TTC549 (cell line): ENCODE measurements at regions not wholly inside any gene's neighbourhood (a gene's known extent, or its start where the extent isn't known, plus 50 kb on each side); places are given as distances from the start of the nearest gene placed in this dataset.

ENCODE experiments used
- FAIRE-seq: peaks from 2 replicates; lab custom pipeline; 2012; peaks lifted over from hg19 to GRCh38; lab: Jason Lieb, UNC

DNA sequence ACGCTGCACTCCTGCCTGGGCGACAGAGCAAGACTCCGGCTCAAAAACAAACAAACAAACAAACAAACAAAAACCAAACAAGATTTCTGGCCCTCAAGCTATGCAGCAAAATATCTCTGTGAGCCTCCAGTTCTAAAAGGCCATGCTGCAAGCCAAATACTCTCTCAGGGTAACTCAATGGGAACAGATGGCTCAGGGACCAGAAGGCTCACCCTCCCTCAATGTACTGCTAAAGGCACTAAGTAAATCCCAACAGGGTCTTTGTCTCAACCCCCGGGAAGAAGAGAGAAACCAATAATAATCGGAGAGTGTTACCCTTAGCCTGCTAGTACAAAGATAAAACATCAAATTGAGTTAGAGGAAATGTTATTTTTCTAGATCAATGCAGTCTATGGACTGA, 119.7 kb upstream of the ZC3H12C start:
- no peak for FAIRE-seq

DNA sequence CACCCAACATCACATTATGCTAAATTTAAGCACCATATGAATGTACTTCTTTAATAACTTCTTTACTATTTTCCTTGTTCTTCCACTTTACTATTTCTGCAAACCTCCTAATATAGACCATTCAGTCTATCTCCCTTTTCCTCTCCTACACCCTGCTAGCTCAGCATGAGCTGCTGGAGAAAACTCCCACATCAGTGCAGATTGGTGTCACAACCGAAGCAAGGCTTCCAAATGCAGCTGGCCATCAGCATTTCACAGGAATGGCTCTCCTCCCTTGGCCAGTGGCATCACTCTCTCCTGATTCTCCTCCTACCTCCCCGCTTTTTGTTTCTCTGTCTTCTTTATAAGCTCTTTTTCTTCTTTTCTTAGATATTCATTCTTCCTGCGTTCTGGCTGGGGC, 118.7 kb upstream of the ZC3H12C start:
- FAIRE-seq: no peak

DNA sequence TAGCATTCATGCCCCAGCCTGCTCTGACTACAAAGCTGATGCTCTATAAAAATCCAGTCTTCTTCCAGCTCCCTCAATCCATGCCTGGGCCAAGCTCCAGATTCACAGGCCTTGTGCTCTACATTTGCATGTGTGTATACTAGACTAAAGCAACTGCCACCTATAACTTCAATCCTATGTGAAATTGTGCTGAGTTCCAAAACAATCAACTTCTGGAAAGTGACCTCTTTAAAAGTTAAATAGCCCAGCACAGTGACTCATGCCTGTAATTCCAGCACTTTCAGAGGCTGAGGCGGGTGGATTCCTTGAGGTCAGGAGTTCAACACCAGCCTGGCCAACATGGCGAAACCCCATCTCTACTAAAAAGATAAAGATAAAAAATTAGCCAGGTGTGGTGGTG, 114.3 kb upstream of the ZC3H12C start:
- no peak for FAIRE-seq

DNA sequence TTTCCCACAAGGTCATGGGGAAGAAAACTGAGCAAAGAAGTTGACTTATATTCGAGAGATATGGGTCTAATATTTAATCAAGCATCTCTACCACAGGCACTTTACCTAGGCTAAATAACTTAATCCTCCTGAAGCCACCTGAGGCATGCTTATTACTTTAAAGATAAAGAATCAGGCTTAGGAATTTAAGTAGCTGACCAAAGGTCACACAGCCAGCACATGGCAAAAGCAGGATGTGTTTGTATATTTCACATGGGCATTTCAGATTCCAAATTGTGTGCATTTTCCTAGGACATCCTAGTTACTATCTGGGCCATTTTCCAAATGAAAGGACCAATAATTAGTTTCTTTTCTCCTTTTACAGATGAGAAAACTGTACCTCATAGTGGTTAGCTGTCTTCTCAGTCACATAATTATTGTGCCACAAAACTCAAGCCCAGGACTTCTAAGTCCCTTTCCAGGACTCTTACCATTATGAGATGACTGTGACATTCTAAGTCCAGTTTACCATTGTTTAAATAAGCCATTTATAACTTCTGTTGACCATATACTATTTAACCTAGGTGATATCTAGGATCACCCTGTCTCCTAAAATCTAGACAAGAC, 112.1 kb upstream of the ZC3H12C start:
- FAIRE-seq: no peak

GRCh38 chr11:109983358-109983757, 109.8 kb upstream of the ZC3H12C start:
- FAIRE-seq: no peak

- no peak for FAIRE-seq
Observed at GRCh38 chr11:109984634-109985289, 108.4 kb upstream of the ZC3H12C start.

- no peak for FAIRE-seq
Observed at GRCh38 chr11:109986488-109986887, 106.7 kb upstream of the ZC3H12C start.

- no peak for FAIRE-seq
Observed at GRCh38 chr11:109991835-109992234, 101.4 kb upstream of the ZC3H12C start.

DNA sequence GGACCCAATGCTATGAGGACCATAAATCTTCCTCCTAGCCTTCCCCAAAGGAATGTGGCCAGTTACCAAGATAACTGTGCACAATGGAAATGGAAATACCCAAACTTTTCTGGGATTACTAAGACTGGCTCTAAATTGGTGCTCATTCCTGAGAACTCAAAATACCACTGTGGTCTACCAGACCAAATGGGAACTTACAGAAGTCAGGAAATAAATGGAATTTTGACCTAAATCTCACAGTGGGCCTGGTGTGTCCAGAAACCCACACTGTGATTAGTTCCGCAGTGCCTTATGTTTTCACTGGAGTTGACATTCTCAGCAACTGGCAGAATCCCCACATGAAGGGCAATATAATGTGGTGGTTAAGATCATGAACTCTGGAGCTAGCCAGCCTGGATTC, 99.4 kb upstream of the ZC3H12C start:
- no peak for FAIRE-seq

DNA sequence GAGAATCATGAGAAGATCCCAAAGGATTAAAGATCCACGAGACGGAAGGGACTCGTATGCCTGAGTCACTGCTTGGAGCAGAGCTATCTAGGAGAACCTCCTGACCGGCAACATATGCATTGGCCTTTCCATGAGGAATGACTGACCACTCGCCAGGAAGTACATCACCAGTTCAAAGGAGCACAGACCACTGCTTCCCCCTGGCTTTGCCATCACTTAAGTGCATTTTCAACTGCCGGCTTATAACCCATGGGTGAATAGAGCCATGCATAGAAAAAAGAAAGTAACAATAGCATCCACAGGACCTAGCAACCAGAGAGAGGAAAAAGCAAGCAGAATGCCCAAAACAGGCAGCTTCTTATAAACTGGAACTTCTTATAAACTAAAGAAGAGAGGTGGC, 98.3 kb upstream of the ZC3H12C start:
- no peak for FAIRE-seq

GRCh38 chr11:109996060-109996459, 97.1 kb upstream of the ZC3H12C start:
- no peak for FAIRE-seq

DNA sequence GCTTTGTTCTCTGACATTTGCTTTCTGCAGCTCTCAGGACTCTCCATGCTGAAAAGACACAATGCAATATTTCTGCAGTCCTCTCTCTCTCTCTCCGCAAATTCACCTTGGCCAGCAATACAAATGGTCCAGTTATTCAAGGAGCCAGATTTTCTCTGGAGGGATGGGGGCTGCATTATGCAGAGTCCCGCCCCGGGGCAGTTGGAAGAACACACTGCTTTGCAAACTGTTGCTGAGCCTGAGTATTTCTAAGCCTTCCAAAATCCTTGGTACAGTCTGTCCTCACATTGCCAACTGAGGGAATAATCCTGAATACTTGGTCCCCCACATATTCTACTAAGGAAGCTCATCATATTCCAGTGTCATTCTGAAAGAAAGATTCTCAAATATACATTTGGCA, 94.3 kb upstream of the ZC3H12C start:
- no peak for FAIRE-seq

GRCh38 chr11:110000031-110000502, 93.1 kb upstream of the ZC3H12C start:
- FAIRE-seq: no peak

DNA sequence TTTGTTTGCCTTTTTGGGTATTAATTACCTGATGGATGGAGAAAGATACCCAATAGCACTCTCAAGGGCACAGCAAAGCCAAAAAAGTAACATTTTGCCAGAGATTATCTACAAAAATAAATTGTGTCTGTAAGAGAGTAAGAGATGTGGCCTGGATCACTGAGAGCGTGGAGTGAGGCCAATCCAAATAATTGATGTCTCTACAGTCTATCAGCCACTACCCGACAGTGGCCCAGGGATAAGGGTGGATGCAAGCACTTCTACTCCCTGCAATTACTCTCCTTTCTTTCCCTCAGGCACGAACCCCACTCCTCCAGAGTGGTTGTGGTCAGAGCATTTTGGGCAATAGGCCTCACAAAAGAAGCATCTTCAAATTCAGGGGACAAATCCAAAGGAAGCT, 92.3 kb upstream of the ZC3H12C start:
- FAIRE-seq: no peak

- FAIRE-seq: no peak
Observed at GRCh38 chr11:110003426-110003825, 89.8 kb upstream of the ZC3H12C start.

- FAIRE-seq: no peak
Observed at GRCh38 chr11:110011595-110011994, 81.6 kb upstream of the ZC3H12C start.

DNA sequence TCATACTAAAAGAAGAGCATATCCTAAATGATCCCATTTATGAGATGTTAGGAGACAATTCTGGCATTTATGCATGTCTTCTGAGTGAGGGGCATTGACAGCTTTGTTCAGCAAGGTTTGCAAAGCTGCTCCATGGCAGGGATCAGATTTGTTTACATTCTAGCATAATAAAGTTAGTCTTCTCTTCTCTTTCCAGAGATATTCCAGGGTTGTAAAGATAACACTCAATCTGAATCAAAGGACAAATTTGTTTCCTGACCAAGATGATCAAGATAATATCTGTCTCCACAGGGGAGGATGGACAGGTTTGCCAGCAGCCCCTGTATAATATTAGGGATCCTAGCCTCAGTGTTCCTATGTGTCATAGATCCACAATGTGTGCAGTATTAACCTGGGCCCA, 77.5 kb upstream of the ZC3H12C start:
- FAIRE-seq: no peak

- no peak for FAIRE-seq
Observed at GRCh38 chr11:110019675-110020074, 73.5 kb upstream of the ZC3H12C start.

DNA sequence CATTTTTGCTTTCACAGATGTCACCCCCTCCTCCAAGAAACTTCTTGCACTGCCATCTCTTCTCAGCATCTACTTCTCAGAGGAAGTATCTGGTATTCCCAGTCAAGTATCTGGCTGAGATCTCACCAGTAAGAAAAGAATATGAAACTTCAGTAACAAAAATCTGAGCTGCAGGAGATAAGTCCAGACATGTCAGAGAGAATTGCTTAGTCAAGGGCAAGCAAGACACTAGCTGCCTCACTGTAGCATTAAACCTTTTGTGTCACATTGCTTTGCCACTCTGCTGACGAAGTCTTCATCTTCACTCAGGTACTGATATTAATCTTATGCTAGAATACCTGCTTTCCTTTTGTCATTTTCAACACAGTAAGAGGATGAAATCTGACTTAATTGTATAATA, 70.6 kb upstream of the ZC3H12C start:
- FAIRE-seq: no peak

DNA sequence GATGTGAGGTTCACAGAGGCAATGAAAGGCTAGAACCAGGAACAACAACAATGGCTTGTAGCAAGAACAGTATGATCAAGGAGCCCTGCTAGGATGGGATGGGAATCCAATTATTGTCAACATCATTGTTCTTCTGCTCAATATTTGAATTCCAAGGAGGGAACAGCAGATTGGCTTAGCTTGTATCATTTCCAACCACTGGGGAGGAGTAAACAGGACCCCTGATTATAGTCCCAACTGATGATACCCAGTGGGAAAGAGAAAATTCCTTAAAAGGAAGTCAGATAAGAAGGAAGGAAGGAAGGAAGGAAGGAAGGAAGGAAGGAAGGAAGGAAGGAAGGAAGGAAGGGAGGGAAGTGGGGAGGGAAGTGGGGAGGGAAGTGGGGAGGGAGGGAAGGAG, 69.5 kb upstream of the ZC3H12C start:
- no peak for FAIRE-seq

GRCh38 chr11:110026858-110027626, 66.2 kb upstream of the ZC3H12C start:
- no peak for FAIRE-seq

- no peak for FAIRE-seq
Observed at GRCh38 chr11:110027627-110028371, 65.4 kb upstream of the ZC3H12C start.

DNA sequence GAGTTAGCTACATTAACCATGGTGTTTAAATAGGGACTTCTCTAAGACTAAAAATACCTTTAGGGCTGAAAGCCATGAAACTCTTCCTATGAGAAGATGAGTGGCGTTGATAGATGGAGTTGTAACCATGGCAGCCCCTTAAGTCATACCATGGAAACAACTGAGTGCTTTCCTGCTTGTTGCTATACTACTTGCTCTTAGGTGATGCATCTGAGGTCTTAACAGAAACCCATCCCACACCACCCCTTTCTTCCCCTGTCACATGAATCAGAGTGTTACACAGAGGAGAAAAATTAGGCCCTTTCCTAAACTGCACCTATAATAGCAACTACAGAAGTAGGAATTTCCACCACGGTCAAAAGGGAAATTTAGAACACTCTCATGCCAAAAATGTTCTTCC, 64.3 kb upstream of the ZC3H12C start:
- no peak for FAIRE-seq
